SK-N-MC (cell line): ENCODE measurements at regions not wholly inside any gene's neighbourhood (a gene's known extent, or its start where the extent isn't known, plus 50 kb on each side); places are given as distances from the start of the nearest gene placed in this dataset.

Experiments
- DNase-seq: peaks from one replicate; pipeline ENCODE4 v3.0.0-alpha.2; 2011; ENCODE audit warnings: low read depth, low spot score
- H3K27ac ChIP-seq: fragments of 200-600 bp; sonication (generic); 2 replicates; pipeline ENCODE4 v1.5.1; 2016; ENCODE audit warnings: mixed run types
- H3K36me3 ChIP-seq: fragments of 200-600 bp; sonication (generic); 2 replicates; pipeline ENCODE4 v1.6.1; 2017; ENCODE audit warnings: antibody characterized with exemption, low read length, mixed read lengths; ENCODE audit not compliant: insufficient read depth
- H3K4me3 ChIP-seq: fragments of 200-600 bp; sonication (generic); 2 replicates; pipeline ENCODE4 v1.5.1; 2016
- H3K9ac ChIP-seq: fragments of 200-600 bp; sonication (generic); 2 replicates; pipeline ENCODE4 v1.8.0; 2017; ENCODE audit warnings: mixed run types, mixed read lengths; ENCODE audit not compliant: insufficient read length
- H3K9me3 ChIP-seq: fragments of 200-600 bp; sonication (generic); 2 replicates; pipeline ENCODE4 v1.6.1; 2017; ENCODE audit warnings: low read depth, mild to moderate bottlenecking, antibody characterized with exemption, low read length, moderate library complexity, mixed read lengths
- EZH2 ChIP-seq: fragments of 200-600 bp; sonication (generic); IDR thresholded peaks from one replicate; pipeline ENCODE4 v1.6.1; 2017; ENCODE audit warnings: antibody characterized with exemption
- FOXP2 ChIP-seq: optimal IDR thresholded peaks from 2 replicates; pipeline ENCODE3; 2011; ENCODE audit warnings: mild to moderate bottlenecking, moderate library complexity; ENCODE audit not compliant: insufficient read depth; ENCODE audit errors: extremely low read length, control extremely low read depth
- POLR2AphosphoS5 ChIP-seq: IDR thresholded peaks from 2 replicates; pipeline ENCODE4 v1.6.1; 2012; ENCODE audit warnings: mild to moderate bottlenecking, low read depth, low read length, borderline replicate concordance

DNA sequence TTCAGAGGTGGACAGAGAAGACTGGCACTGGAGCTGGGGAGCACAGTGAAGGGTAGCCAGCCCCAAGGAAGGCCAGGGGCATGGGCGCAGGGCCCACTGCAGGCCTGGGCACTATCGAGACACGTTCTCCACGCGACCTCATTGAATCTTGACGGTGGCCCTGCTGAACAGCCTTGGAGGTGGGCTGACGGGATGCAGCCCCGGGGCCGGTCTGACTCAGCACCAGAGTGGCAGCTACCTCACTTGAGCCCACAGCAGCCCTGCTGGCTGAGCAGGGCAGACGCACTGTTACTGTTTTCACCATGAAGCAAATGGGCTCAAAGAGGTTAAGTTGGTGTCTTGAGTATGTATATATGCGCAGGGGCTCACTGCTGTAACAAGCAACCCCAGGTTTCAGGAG lies 78.8 kb upstream of the FOXF1 start:
- Histone ChIP-seq H3K4me3 (no peak overlapping the region), H3K9ac (no peak overlapping the region), H3K27ac (no peak overlapping the region), H3K9me3 (no peaks in the 10 kb centered on the region), H3K36me3 (no peaks in the 10 kb centered on the region)
- DNase-seq = no peak
- TF ChIP-seq POLR2AphosphoS5 (no peak), FOXP2 (no peak), EZH2 (no peak)

DNA sequence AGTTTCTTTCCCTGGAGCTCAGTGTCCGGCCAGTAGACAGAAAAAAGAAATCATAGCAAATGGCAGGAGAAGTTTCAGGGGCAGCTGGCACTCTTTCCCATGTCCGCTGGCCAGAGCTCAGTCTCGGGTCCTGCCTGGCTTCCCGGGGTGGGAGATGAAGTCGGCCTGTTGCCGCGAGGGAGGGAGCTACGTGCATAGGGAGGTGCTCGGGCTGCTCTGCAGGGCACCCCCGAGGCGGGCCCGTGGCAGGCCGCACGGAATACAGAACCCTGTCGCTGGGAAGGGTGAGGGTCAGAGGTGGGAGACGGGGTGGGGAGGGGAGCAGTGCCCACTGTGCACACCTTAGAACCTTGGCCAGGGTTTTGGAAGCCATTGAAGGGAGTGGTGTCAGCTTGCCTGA lies 78.3 kb upstream of the FOXF1 start:
- Histone ChIP-seq H3K4me3 (no peak overlapping the region), H3K36me3 (no peaks in the 10 kb centered on the region), H3K9me3 (no peaks in the 10 kb centered on the region), H3K9ac (no peak overlapping the region), H3K27ac (no peak overlapping the region)
- TF ChIP-seq EZH2 (no peak), POLR2AphosphoS5 (no peak), FOXP2 (no peak)
- no peak for DNase-seq

DNA sequence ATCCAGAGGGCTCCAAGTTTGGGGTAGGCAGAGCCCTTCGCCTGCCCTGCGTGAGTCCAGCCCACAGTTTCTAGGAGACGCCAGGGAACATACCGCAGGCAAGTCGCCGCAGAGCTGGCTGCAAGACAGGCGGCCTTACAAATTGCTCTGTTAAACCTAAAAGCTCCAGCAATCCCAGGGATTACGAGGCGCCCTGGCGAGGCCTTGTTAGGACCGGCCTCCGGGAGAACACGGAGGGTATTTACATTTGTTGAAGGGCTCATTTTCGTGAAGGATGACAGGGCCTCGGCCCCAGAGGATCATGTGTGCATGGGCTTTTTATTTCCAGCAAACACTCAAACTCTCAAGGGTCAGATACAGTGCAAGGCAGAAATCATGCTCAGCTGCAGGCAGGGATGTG lies 77.6 kb upstream of the FOXF1 start:
- TF ChIP-seq FOXP2 = no peak
- TF ChIP-seq EZH2 = no peak
- TF ChIP-seq POLR2AphosphoS5 = no peak
- Histone ChIP-seq H3K4me3 (no peak overlapping the region), H3K36me3 (no peaks in the 10 kb centered on the region), H3K9me3 (no peaks in the 10 kb centered on the region), H3K9ac (no peak overlapping the region), H3K27ac (no peak overlapping the region)
- DNase-seq = no peak

DNA sequence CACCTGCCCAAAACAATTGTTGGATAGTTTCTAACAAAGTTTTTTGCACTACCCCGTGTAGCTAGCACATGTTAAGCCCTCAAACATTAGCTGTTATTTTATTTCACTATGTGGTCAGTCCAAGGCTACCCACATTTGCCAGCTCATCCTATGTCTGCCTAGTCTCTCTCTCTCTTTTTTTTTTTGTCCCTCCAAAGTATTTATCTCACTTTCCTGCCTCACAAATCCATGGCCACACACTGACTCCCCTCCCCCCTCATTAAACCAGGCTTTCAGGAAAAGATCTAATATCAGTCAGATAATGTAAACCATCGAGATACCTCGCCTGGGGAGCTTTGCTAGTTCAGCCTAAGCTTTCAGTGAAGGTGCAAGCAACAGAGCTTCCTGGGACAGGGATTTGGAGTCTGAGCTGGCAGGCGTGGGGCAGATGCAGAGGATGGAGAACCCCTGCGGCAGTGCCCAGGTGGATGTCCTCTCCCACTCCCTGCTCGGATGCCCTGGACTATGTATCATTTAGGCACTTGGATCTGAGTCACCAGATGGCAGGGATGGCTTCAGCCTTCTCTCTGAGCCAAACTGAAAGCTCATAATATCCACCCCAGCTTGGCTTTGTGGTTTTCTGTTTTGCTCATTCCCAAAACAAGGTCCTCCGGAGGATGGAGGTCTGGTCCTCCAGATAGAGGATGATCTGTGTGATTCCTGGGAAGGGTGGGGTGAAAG lies 73.7 kb upstream of the FOXF1 start:
- DNase-seq = no peak
- Histone ChIP-seq H3K4me3 (no peak overlapping the region), H3K9ac (no peak overlapping the region), H3K36me3 (no peaks in the 10 kb centered on the region), H3K27ac (no peak overlapping the region), H3K9me3 (no peaks in the 10 kb centered on the region)
- TF ChIP-seq FOXP2 (no peak), POLR2AphosphoS5 (no peak), EZH2 (no peak)

DNA sequence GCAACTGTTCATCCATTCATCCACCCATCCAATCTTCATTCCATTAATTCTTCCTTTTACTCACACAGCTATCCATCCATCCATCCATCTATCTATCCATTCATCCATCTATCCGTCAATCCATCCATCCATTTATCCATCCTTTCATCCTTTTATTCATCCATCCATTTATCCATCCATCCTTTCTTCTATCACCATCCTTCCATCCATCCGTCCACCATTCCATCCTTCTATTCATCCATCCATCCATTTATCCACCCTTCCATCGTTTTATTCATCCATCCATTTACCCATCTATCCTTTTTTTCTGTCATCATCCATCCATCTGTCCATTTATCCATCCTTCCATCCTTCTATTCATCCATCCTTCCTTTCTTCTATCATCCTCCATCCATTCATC lies 73.0 kb upstream of the FOXF1 start:
- TF ChIP-seq POLR2AphosphoS5 = no peak
- no peak for TF ChIP-seq FOXP2
- no peak for TF ChIP-seq EZH2
- no peaks in the 10 kb centered on the region for H3K9me3 ChIP-seq

DNA sequence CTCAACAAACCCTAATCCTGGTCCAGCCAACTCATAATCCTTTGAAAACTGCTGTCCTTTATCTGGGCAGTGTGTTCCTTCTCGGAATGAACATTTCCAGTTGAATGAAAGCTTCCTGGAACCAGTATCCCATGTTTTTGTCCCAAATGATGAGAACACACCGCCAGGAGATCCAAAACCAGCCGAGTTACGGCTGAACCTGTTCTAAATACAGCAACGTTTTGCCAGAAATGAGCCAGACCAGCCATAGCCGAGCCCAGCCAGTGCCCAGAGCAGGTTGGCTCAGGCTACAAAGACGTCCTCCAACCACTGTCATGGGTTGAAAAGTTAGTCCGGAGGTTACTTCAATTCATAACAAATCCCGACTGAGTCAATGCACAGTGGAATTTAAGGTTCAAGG lies 67.6 kb upstream of the FOXF1 start:
- no peak overlapping the region for H3K27ac ChIP-seq
- H3K9me3 ChIP-seq = no peaks in the 10 kb centered on the region
- DNase-seq = no peak
- H3K9ac ChIP-seq = no peak overlapping the region
- no peaks in the 10 kb centered on the region for H3K36me3 ChIP-seq
- no peak overlapping the region for H3K4me3 ChIP-seq
- no peak for TF ChIP-seq EZH2
- no peak for TF ChIP-seq POLR2AphosphoS5
- no peak for TF ChIP-seq FOXP2

More for the DNA sequence above, 73.0 kb upstream of the FOXF1 start:
- Histone ChIP-seq H3K36me3 (no peaks in the 10 kb centered on the region), H3K9ac (no peak overlapping the region), H3K27ac (no peak overlapping the region), H3K4me3 (no peak overlapping the region)
- DNase-seq = no peak

DNA sequence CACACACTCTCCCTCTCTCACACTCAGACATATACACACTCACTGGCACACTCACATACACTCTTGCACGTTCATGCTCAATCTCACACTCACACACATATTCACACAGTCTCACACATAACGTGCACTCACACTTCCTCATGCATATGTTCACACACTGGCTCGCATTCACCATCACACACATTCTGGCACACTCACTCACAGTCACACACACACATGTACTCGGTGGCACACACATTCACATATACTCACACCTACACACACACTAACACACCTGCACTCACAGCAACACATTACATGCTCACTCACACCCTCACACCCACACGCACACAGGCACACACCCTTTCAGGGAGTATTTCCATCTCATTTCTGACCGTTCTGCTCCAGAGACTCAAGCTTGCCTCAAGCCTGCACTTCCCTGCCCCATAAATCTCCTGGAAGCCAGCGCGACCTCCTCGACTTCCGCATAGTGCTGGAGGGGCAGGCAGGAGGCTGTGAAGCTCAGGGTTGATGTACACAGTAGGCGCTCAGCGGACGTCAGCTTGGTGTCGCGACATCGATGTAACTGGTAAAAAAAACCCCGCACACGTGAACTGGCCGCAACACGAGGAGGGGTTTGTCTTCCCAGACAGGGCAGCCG lies 66.7 kb upstream of the FOXF1 start:
- TF ChIP-seq POLR2AphosphoS5 (no peak), FOXP2 (no peak), EZH2 (no peak)
- DNase-seq = no peak
- Histone ChIP-seq H3K9ac (no peak overlapping the region), H3K4me3 (no peak overlapping the region), H3K36me3 (no peaks in the 10 kb centered on the region), H3K27ac (no peak overlapping the region), H3K9me3 (no peaks in the 10 kb centered on the region)

DNA sequence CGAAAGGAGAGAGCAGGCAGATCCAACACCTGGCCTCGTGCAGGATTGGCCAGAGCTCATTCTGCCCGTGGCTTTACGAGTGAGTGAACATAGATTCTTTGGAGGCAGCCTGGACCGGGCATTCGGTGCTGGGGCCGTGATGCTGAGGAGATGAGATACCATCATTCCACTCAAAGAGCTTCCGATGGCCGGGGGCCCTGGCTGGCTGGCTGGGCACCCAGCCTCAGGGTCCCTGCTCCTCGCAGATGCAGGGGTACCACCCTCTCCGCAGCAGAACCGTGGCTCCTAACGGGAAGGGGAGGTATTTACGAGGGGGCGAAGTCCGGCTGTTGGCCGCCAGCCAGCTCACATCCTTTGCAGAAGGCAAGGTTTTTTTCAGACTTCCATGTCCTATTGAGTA lies 66.1 kb upstream of the FOXF1 start:
- TF ChIP-seq POLR2AphosphoS5 (no peak), FOXP2 (no peak), EZH2 (no peak)
- DNase-seq = no peak
- H3K9me3 ChIP-seq = no peaks in the 10 kb centered on the region
- no peak overlapping the region for H3K27ac ChIP-seq
- no peaks in the 10 kb centered on the region for H3K36me3 ChIP-seq
- no peak overlapping the region for H3K9ac ChIP-seq
- H3K4me3 ChIP-seq = no peak overlapping the region

DNA sequence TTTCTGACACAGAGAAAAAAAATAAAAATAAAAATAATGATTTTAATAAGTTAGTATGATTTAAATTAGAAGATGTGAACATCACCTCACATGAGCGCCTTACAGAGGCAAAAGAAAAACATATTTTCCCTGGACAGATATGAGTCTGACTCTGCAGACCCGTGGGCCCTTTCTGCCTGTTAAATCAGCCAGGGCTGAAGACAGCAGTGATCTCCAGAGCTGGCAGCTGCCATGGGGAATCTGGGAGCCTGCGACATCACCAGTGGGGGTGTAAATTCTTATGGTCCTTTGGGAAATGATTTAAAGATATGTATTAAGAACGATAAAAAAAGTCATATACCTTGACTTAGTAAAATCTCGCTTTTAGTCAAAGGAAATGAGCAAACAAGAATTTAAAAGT lies 65.7 kb upstream of the FOXF1 start:
- TF ChIP-seq EZH2 = no peak
- no peak for TF ChIP-seq FOXP2
- no peak for TF ChIP-seq POLR2AphosphoS5
- DNase-seq = no peak
- H3K36me3 ChIP-seq = no peaks in the 10 kb centered on the region
- H3K27ac ChIP-seq = no peak overlapping the region
- H3K9me3 ChIP-seq = no peaks in the 10 kb centered on the region
- no peak overlapping the region for H3K9ac ChIP-seq
- H3K4me3 ChIP-seq = no peak overlapping the region
